GM12878 (cell line): ENCODE measurements at regions not wholly inside any gene's neighbourhood (a gene's known extent, or its start where the extent isn't known, plus 50 kb on each side); places are given as distances from the start of the nearest gene placed in this dataset.
"Not testable (repeated sequence)": the region's sequence is repeated elsewhere in the genome, so short reads cannot be mapped to it uniquely, and the experiment has no call there.

Experiments
- ATAC-seq: fragments of 200-7000 bp; cut with Tn5 transposase; 3 replicates; pipeline ENCODE4 v1.9.1; 2020; ENCODE audit warnings: mild to moderate bottlenecking, moderate library complexity
- BruUV-seq: library from RNA; stranded (reverse); fragments of 400-500 nt; replicated peaks from 2 replicates; lab custom pipeline; 2021; lab: Mats Ljungman, UMichigan
- CTCF ChIA-PET: fragments of 300-600 bp; sonication (Branson Sonifier 250); formaldehyde crosslinking; extraction: SDS; loops from one replicate; lab custom pipeline; 2021; ENCODE audit warnings: inconsistent platforms; lab: Yijun Ruan, JAX
- POLR2A ChIA-PET: fragments of 350-600 bp; formaldehyde crosslinking; extraction: SDS; loops from one replicate; lab custom pipeline; 2021; ENCODE audit warnings: inconsistent platforms; lab: Charles Lee
- RAD21 ChIA-PET: fragments of 300-600 bp; sonication (Branson Sonifier 250); formaldehyde crosslinking; loops from one replicate; lab custom pipeline; 2023; ENCODE audit warnings: antibody characterized with exemption; ENCODE audit not compliant: unreplicated experiment; lab: Charles Lee
- SMC1A ChIA-PET: fragments of 300-600 bp; sonication (Branson Sonifier 250); formaldehyde crosslinking; loops from one replicate; lab custom pipeline; 2023; ENCODE audit not compliant: unreplicated experiment, uncharacterized antibody; lab: Charles Lee
- DNase-seq: peaks from one replicate; pipeline ENCODE4 v3.0.0-alpha.2; 2011; ENCODE audit warnings: low read depth, low spot score
- FAIRE-seq: peaks from 3 replicates; lab custom pipeline; 2011; peaks lifted over from hg19 to GRCh38; lab: Jason Lieb, UNC
- H2AFZ ChIP-seq: 2 replicates; pipeline ENCODE4 v1.6.0; 2011; ENCODE audit warnings: low read depth, low read length, control low read depth; ENCODE audit not compliant: control insufficient read depth
- H3K27ac ChIP-seq: 2 replicates; pipeline ENCODE4 v1.5.1; 2011; ENCODE audit warnings: control low read depth; ENCODE audit not compliant: control insufficient read depth, insufficient read depth
- H3K27me3 ChIP-seq, 2 experiments: replicated peaks in 1 of 2; 2 replicates each; pipeline versions ENCODE4 v1.6.0 to v1.6.1; 2011; ENCODE audit warnings: low read length in 1 of 2; ENCODE audit not compliant: control insufficient read depth in 2 of 2, insufficient read depth in 2 of 2
- H3K36me3 ChIP-seq, 2 experiments: 2 replicates each; pipeline ENCODE4 v1.5.1; 2011; ENCODE audit warnings: low read length in 1 of 2; ENCODE audit not compliant: control insufficient read depth in 2 of 2, insufficient read depth in 2 of 2
- H3K4me1 ChIP-seq: 2 replicates; pipeline ENCODE4 v1.6.1; 2011; ENCODE audit warnings: mild to moderate bottlenecking, low read length, moderate library complexity, mixed read lengths; ENCODE audit not compliant: control insufficient read depth, insufficient read depth
- H3K4me2 ChIP-seq: 2 replicates; pipeline ENCODE4 v1.6.0; 2011; ENCODE audit warnings: control low read depth; ENCODE audit not compliant: control insufficient read depth, insufficient read depth
- H3K4me3 ChIP-seq: fragments of 200-600 bp; sonication (generic); 2 replicates; pipeline ENCODE4 v1.5.1; 2016
- H3K79me2 ChIP-seq: 2 replicates; pipeline ENCODE4 v1.6.0; 2011; ENCODE audit warnings: low read length; ENCODE audit not compliant: control insufficient read depth, insufficient read depth
- H3K9ac ChIP-seq: 2 replicates; pipeline ENCODE4 v1.8.0; 2011; ENCODE audit warnings: low read length, control low read depth, mixed read lengths; ENCODE audit not compliant: control insufficient read depth, insufficient read depth
- H3K9me3 ChIP-seq: replicated peaks from 3 replicates; pipeline ENCODE4 v1.5.1; 2011; ENCODE audit warnings: mild to moderate bottlenecking, low read length; ENCODE audit not compliant: control insufficient read depth, insufficient read depth
- H4K20me1 ChIP-seq: 2 replicates; pipeline ENCODE4 v1.6.0; 2011; ENCODE audit not compliant: control insufficient read depth, insufficient read depth
- RELA ChIP-seq: fragments of 450-650 bp; IDR thresholded peaks from 2 replicates; pipeline ENCODE4 v1.8.0; 2014; ENCODE audit warnings: borderline replicate concordance; ENCODE audit not compliant: partially characterized antibody
- ZSCAN29 ChIP-seq: fragments of 450-650 bp; IDR thresholded peaks from 2 replicates; pipeline ENCODE4 v1.6.1; 2017; ENCODE audit warnings: mild to moderate bottlenecking, moderate library complexity
- WGBS: methylation state at CpG from one replicate; pipeline ENCODE4 v1.1.6; 2016; ENCODE audit warnings: low lambda C conversion rate; ENCODE audit not compliant: insufficient replicate concordance, insufficient coverage; ENCODE audit errors: missing lambda C conversion rate; 5-methylcytosine and 5-hydroxymethylcytosine counted together
- in situ Hi-C: fragments of 300-500 bp; cut with MboI; formaldehyde crosslinking; loops from 9 replicates; pipeline ENCODE4 v1.14.3; 2018; ENCODE audit warnings: mixed read lengths
- intact Hi-C: fragments of 100-400 bp; cut with micrococcal nuclease; formaldehyde crosslinking; loops from one replicate; pipeline ENCODE4 v1.14.2; 2022; ENCODE audit not compliant: unreplicated experiment
- TF ChIP-seq, protein P1 (sequence below): IDR thresholded peaks from 2 replicates; pipeline ENCODE4 v1.6.1; 2011; ENCODE audit warnings: mild to moderate bottlenecking, low read depth, low read length, moderate library complexity; ENCODE audit not compliant: insufficient replicate concordance

DNA sequence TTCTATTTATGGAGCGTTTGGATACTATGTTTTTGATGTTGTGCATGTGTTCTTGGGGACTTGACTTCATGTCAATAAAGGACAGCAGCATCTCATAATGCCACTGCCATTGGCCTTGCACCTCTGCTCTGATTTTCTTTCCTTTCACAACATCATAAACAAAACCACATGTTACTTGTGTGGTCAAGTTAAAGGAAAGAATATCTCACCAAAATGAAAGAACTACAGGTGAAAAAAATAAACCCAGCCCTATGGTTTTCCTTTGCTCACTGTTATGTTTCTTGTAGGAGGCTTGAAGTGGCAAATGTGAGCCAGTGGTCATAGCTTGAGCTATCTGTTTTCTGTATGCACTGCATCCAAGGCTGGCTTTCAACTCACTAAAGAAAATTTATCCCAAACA is 240.4 kb downstream of the KCNRG start:
- intact Hi-C loops (no loop called here), in situ Hi-C loops (no loop called here)
- DNase-seq (no peak), ATAC-seq (no peak), FAIRE-seq (no peak)
- ChIA-PET RAD21 (interaction anchor here (0.6 kb wide), 1 partner anchor 760 kb away, joined by 3 read pairs; no protein-coding TSS in a partner anchor), CTCF (no interaction called here), POLR2A (no interaction called here), SMC1A (no interaction called here)
- Histone ChIP-seq H3K9me3 (no peaks in the 10 kb centered on the region; the same call in 2 of the 3 replicates), H3K27ac (no peak overlapping the region), H3K27me3 (peaks cover 0 to 4% of the 10 kb centered on the region in 2 experiments; a peak in 1 of 4 replicates), H3K4me1 (no peaks in the 10 kb centered on the region), H4K20me1 (no peaks in the 10 kb centered on the region), H3K4me3 (no peak overlapping the region), H2AFZ (no peak overlapping the region), H3K4me2 (no peak overlapping the region), H3K9ac (no peak overlapping the region), H3K36me3 (no peaks in the 10 kb centered on the region), H3K79me2 (no peaks in the 10 kb centered on the region)
- no TSS peak for BruUV-seq
- 0% methylated on average over 1 of the region's 1 CpG for WGBS
- TF ChIP-seq, protein P1, sequence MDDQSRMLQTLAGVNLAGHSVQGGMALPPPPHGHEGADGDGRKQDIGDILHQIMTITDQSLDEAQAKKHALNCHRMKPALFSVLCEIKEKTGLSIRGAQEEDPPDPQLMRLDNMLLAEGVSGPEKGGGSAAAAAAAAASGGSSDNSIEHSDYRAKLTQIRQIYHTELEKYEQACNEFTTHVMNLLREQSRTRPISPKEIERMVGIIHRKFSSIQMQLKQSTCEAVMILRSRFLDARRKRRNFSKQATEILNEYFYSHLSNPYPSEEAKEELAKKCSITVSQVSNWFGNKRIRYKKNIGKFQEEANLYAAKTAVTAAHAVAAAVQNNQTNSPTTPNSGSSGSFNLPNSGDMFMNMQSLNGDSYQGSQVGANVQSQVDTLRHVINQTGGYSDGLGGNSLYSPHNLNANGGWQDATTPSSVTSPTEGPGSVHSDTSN, result no peak
- TF ChIP-seq ZSCAN29 (no peak), RELA (no peak)

DNA sequence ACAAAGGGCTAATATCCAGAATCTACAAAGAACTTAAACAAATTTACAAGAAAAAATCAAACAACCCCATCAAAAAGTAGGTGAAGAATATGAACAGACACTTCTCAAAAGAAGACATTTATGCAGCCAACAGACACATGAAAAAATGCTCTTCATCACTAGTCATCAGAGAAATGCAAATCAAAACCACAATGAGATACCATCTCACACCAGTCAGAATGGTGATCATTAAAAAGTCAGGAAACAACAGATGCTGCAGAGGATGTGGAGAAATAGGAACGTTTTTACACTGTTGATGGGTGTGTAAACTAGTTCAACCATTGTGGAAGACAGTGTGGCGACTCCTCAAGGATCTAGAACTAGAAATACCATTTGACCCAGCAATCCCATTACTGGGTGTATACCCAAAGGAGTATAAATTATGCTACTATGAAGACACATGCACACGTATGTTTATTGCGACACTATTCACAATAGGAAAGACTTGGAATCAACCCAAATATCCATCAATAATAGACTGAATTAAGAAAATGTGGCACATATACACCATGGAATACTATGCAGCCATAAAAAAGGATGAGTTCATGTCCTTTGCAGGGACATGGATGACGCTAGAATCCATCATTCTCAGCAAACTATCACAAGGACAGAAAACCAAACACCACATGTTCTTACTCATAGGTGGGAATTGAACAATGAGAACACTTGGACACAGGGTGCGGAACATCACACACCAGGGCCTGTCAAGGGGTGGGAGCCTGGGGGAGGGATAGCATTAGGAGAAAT is 241.5 kb downstream of the KCNRG start:
- DNase-seq, in situ Hi-C loops, H3K36me3 ChIP-seq, intact Hi-C loops, H3K27me3 ChIP-seq, H3K9ac ChIP-seq, H2AFZ ChIP-seq, H3K9me3 ChIP-seq, BruUV-seq, H3K4me1 ChIP-seq, POLR2A ChIA-PET, FAIRE-seq, H3K4me3 ChIP-seq, RAD21 ChIA-PET, CTCF ChIA-PET, SMC1A ChIA-PET, ATAC-seq, H3K27ac ChIP-seq, H3K79me2 ChIP-seq, H4K20me1 ChIP-seq, H3K4me2 ChIP-seq: not testable (repeated sequence)
- whole genome bisulfite sequencing, result 44% methylated on average over 6 of the region's 6 CpGs
